GM21723 (cell line): ENCODE measurements at regions not wholly inside any gene's neighbourhood (a gene's known extent, or its start where the extent isn't known, plus 50 kb on each side); places are given as distances from the start of the nearest gene placed in this dataset.

ENCODE experiments used
- ATAC-seq: cut with Tn5 transposase; IDR thresholded peaks from one replicate; pipeline ENCODE4 v1.9.1; 2021; ENCODE audit warnings: mild to moderate bottlenecking, moderate library complexity; ENCODE audit not compliant: unreplicated experiment

DNA sequence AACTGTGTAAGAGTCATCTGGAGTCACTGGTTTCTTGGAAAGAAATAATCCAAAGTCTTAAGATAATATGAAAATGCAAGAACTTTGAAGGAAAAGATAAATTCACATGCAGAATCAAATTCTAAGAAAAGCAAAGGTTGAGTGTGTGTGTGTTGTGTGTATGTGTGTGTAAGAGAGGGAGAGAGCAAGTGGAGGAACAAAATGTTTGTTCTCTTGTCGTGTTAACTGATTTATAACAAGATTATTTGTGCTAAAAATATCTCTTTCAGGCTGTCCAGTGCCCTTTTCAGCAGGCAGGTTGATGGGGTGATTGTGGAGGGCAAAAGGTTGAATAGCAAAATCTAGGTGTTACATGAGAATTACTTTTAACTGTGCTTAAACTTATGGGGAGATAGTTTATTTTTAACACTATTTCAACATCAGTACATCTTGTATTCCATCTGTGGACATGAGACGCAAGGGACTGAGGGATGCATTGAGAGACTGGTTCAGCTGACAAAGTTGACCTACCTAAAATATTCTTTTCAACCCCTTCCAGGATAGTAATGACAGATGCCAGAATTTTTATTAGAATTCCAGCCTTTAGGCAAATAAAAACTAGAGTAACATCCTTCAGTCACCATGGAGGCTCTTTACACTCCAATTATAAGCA, 342.4 kb upstream of the CD180 start:
- ATAC-seq = no peak

- no peak for ATAC-seq
Observed at GRCh38 chr5:67537439-67538148, 341.0 kb upstream of the CD180 start.

GRCh38 chr5:67536866-67537265, 340.3 kb upstream of the CD180 start:
- no peak for ATAC-seq

GRCh38 chr5:67530609-67531255, 334.1 kb upstream of the CD180 start:
- ATAC-seq = no peak

DNA sequence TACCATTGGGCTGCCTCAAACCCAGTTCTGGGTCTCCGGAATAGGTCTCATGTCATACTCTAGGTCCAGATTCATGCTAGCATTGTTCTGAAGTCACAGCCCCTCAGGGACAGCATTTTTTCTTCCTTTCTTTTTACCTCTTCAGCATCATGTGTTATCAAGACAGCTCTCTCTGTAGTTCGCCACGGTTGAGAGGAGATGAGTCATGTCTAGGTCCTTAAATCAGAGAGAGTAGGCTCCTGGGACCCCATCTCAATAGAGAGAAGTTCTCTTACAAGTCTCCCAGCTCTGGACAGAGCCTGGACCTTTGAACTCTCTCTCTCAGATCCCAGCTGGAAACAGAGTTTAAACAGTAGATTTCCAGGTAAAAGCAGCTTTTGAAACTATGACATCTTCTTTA, 332.4 kb upstream of the CD180 start:
- ATAC-seq = no peak

GRCh38 chr5:67526793-67527192, 330.2 kb upstream of the CD180 start:
- ATAC-seq = no peak

GRCh38 chr5:67520161-67520908, 323.7 kb upstream of the CD180 start:
- no peak for ATAC-seq

DNA sequence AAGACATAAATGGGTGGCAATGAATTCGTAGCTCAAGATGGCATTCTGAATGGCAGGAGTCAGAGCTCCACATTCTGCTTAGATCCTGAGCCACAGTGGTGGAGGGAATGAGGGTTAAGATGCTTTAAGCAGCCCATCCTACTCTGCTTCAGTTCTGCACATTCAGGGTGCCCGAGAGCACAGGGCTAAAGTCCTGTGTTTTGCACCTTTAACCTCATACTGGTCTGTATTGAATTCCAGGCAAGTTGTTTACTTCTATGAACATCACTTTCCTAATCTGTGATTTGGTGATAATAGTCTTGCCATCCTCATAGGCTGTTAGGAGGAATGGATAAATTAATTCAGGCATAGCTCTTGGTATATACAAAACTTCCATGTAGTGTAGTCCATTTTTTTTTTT, 321.6 kb upstream of the CD180 start:
- ATAC-seq = no peak

DNA sequence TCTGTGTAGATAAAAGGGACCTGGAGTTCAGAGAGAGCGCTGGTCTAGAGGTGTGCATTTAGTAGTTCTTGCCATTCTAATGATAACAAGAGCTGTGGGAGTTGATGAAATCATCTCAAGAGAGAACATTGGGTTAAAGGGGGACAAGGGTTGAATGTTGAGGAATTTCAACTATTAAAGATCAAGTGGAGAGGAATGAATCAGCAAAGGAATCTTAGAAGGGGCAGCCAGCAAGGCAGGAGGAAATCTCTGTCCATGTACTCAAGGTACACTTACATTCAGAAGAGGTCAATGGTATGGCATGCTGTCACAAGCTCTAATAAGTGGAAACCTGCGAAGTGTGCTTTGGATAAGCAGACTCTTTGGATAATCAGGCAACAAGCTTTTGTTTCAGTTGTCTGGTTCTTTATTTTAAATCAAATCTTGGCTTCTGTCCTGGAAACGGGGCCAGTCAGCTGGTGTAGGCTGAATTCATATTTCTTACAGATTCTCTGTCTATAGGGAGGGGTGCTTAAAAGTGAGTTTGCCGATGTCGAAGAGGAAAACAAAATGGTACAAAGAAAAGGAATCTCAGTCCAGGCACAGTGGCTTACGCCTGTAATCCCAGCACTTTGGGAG, 320.5 kb upstream of the CD180 start:
- no peak for ATAC-seq

DNA sequence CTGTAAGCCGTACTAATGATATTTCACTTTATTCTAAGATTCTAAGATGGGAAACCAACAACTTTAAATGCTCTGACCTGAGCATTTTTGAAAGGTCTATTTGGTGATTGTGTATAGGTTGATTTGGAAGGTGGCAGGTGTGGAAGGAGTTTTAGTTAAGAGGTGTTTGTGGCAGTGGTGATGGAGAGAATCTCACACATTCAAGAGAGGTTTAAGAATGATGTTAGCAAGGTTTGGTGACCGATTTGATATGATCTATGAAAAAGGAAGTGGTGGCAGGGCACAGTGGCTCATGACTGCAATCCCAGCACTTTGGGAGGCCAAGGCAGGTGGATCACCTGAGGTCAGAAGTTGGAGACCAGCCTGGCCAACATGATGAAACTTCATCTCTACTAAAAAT, 319.2 kb upstream of the CD180 start:
- ATAC-seq = no peak

GRCh38 chr5:67515020-67515689, 318.6 kb upstream of the CD180 start:
- ATAC-seq = no peak

DNA sequence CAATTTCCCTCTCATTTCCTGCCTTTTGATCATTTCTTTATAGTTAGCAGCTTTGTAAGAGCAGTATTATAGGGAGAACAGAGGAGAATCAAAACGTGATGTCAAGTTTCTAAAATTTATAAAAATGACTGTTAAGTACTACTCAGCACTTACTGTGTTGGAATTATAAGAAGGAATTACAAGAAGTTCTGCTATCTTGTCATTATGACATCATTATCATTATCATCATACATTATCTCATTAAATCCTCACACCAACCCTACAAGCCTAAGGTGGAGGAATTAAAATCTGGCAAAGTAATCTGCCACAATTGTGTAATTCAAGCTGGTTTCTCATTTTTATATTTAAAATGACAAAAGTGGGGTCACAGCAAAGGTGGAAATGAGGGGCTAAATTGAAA, 316.2 kb upstream of the CD180 start:
- no peak for ATAC-seq

- no peak for ATAC-seq
Observed at GRCh38 chr5:67511911-67512310, 315.3 kb upstream of the CD180 start.

DNA sequence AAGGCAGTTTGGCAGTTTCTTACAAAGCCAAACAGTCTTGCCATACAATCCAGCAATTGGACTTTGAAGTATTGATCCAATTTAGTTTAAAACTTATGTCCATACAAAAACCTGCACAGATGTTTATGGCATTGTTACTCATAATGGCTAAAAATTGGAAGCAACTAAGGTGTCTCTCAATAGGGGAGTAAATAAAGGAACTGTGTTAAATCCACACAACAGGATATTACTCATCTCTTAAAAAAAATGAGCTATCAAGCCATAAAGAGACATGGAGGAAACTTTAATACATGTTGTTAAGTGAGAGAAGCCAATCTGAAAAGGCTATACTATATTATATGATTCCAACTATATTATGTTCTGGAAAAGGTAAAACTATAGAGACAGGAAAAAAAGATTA, 313.6 kb upstream of the CD180 start:
- no peak for ATAC-seq

DNA sequence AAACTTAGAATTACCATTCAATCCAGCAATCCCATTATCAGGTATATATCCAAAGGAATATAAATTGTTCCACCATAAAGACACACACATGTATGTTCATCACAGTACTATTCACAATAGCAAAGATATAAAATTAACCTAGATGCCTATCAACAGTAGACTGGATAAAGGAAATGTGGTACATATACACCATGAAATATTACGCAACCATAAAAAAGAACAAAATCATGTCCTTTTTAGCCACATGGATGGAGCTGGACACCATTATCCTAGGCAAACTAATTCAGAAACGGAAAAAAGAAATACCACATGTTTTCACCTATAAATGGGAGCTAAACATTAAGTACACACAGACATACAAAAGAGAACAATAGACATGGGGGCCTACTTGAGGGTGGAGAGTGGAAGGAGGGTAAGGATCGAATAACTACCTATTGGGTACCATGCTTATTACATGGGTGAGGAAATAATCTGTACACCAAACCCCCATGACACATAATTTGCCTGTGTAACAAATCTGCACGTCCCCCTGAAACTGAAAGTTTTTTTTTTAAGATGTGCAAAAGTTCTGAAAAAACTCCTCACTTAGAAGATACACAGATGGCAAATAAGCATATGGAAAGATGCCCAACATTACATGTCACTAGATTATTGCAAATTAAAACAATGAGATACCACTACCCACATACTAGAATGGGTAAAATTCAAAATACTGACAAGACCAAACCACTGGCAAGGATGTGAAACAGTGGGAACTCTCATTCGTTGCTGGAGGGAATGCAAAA, 313.0 kb upstream of the CD180 start:
- ATAC-seq = no peak

- no peak for ATAC-seq
Observed at GRCh38 chr5:67506241-67506640, 309.6 kb upstream of the CD180 start.

DNA sequence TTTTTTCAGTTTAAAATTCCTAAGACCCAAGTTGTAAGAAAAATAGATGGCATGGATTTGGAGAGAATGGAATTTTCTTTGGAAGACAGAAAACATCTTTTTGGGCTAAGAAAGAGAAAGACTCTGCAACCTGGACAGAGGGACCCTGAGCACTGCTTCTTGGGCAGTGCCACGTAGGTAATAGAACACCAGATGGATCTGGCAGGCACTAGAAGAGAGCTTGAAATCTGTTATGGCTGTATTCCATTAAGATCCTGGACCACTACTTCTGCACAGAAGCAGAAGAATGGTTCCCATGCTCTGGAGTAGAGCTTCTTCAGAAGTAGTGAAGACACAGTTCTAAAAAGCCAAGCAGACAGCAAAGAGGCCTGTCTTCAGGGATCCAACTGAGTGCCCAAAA, 306.4 kb upstream of the CD180 start:
- ATAC-seq = no peak

DNA sequence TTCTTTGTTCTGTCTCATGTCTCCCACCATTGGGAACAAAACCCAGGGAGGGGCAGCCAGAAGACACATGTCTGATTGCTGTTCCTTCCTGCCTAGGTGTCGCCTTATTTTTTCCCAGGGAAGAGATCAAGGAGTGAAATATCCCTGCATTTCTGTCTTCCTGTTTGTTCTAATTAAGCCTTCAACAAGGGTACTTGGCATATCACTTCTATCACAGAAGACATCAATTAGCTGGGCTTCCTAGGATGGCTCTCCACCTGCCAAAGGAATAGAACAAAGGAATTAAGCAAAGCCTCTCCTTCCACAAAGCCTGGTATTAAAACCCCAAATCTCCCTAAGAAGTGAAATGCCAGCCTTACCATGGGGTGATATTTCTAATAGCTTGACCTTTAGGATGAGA, 299.5 kb upstream of the CD180 start:
- no peak for ATAC-seq

DNA sequence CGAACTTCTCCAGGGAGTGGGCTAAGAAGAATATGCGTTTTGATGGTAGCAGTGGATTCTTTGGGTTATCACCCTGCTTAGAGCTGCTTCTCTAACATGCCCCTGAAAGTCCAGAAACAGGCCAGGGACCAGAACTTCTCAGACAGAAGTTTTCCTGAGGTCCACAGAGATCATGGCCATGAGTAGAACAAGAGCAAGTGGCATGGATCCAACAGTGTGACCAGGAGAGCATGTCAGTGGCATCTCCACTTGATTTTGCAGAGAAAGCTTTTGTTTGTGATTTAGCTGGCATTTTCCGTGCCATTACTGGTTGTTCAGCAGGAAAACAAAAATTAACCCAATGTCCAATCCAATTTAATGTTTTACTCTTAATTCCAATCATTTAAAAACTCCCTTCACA, 298.5 kb upstream of the CD180 start:
- no peak for ATAC-seq
